Stimulated activated CD8-positive, alpha-beta memory T cell treated with anti-CD3 and anti-CD28 coated beads, Interleukin-15, amount 100 ng/mL, for 4 hours (primary cell): ENCODE measurements at regions not wholly inside any gene's neighbourhood (a gene's known extent, or its start where the extent isn't known, plus 50 kb on each side); places are given as distances from the start of the nearest gene placed in this dataset.

Experiments used
- DNase-seq, 2 donors: peaks; one replicate each; pipeline ENCODE4 v3.0.0-alpha.2; 2020; ENCODE audit warnings: low read depth in 2 of 2

DNA sequence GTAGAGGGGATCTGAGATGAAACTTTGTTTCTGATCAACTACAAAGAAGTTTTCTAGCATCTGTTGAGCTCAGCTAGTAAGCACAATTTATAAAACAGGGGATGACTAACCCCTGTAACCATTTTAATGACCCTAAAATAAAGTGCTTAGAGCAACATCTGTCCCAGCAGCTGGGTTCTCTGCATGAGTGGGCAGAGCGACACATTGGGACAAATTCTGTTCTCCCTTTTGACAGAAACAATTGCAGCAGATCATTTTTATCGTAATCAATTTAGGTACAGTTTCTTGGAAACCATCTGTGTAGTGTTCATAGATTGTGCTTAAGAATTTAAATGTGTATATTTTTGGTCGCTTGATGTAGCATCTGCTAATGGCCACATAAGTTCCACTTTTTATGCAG lies 678.0 kb downstream of the RNF144A start:
- no peak for DNase-seq

DNA sequence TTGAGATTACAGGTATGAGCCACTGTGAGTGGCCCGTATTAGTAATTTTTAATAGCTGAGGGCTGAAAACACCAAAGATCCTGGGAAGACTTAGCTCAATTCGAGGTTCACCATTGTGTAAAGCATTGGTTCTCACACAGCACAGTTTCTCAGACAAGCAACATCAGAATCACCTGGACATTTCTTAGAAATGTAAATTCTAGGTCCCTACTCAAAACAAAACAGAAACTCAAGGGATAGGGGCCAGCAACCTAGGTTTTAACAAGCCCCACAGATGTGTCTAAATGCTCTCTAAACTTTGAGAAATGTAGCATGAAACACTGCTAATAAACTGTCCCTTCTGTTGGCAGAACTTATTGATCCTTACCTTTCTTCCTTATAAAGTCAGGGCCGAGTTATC lies 681.2 kb downstream of the RNF144A start:
- no peak for DNase-seq

DNA sequence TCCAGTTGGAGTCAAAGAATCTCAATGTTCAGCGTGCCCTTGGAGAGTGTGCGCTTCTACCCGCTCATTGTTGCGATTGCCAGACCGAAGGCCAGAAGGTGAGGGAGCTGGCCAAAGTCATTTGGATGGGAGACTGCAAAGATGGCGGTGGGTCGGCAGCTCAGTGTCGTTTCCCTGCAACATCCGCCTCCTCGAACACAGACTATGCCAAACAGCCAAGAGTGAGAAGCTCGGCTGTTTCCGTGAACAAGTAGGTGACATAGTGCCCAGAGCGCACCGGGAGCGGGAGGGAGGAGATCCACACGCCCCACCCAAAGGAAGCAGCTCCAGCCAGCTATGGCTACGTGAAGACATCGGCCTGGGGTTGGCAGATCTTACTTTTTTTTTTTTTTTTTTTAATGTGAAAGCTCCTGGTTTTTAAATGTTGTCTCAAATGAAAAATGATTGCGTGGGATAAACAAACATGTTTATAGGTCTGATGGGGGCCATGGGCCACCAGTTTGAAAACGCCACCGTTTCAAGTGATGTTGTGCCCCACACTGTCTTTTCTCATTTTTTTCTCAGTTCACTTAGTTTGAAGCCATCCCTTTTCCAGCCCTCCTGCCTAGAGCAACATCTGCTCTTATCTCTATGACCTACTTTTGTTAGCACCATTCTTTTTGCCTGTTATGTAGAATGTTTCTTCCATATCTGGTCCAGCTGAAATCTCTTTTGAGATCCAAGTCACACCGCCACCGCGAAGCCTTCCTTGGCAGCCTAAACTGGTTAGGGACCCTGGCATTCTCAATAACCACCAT lies 682.4 kb downstream of the RNF144A start:
- DNase-seq, result no peak

DNA sequence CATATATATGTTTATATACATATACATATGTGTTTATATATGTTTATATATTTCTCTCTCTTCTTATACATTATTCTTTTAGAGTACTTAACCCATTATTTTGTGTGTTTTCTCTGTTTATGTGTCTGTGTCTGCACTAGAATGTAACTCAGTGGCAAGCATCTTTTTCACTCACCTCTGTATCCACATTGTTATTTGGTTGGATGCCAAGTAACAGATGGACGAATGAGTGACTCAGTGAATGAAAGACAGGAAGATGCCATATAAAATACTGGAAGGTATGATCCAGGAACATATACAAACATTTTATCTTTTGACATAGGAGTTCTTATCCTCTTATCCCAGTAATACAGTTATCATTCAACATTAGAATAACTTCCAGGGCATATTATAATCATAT lies 684.8 kb downstream of the RNF144A start:
- DNase-seq, result no peak

DNA sequence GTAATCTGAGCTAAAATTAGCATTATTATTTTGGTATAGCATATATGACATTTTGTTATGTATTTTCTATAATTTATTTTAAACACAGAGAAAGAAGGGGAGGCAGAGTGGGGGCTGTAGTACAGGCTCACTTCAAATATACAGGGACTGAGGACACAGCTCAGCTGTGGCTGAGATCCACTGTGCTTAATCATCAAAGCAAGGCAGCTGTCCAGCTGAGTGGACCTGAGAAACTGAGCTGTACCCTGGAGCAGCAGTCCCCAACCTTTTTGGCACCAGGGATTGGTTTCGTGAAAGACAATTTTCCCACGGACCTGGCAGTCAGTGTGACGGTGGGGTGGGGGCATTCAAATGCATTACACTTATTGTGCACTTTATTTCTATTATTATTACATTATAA lies 687.2 kb downstream of the RNF144A start:
- DNase-seq, result no peak

DNA sequence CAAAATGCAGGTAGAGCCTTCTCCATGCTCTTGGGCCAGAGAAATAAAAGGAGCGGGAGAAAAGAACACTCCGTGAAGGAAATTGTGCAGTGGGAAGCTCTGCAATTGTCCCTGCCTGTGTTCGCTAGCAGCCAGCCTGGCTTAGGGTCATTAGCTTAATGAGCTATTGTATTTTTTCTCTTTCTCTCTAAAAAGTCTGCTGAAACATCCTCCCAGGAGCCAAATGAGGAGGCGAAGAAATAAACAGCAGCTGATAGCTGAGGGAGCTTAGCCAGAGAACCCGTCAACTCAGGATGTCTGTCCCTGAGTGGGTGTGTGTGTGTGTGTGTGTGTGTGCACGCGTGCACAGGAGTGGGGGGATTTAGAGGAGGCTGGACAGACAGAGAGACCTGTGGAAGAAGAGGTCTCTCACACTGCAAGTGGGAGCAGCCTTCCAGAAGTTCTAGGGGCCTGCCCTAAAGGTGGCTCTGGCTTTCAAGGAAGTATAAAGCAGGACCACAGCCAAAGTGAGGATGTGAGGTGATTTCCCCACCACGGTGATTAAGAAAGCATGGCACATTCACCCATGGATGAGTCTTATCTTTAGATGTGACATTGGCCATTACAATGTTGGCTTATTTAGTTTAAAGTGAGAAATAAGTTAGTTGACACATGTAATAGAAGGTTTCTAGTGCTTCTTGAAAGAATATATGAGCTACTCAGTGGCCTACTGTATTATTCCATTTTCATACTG lies 690.4 kb downstream of the RNF144A start:
- no peak for DNase-seq

DNA sequence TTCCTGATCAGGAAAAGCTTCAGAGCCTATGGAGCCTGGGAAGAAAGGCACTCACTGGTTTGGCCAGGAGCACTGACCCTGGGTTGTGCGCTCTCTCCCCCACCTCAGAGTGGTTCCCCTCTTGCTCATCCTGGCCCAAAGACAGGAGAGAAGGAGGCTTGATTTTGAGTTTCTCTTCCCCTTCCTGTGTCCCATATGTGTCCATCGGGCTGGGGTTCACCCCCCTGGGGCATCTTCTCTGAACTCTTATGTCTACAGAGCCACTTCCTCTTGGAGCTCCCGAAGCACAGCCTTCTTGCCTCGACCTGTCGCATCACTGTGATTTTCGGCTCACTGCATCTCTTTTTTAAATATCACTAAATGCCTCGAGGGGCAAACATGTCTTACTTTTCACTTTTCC lies 692.3 kb downstream of the RNF144A start:
- no peak for DNase-seq

DNA sequence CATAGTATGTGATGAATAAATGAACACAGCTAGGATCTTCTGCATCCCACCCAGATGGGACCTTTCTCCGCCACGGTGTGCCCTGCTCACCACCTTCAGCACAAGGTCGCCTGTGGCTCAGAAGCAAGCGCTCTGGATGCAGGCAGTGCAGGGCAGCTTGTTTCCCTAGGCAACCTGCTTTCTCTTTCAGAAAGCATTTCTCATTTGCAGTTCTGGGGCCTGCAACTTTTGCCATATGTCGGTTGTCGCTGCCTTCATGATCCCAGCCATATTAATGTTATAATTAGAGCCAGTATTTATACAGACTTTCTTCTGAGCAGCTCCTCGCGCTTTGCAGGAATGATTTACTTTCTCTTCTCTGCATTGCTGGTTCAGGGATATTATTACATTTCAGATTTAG lies 692.8 kb downstream of the RNF144A start:
- DNase-seq, result no peak

DNA sequence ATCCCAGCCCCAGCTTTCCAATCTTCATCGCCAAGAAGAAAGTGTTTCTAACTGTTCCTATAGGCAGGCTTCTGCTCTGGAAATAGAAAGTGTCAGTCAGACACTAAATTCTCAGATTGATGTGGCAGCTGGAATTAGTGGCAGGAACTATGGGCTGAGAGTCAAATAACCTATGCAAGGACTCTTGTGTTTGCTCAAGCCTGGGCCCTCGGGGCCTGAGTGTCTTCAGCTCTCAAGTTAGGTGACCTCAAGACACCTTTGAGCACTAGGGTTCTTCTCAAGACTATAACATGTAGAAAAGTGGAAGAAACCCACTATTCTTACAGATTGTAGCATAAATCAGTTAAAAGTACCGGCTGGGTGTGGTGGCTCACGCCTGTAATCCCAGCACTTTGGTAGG lies 694.5 kb downstream of the RNF144A start:
- DNase-seq, result no peak

DNA sequence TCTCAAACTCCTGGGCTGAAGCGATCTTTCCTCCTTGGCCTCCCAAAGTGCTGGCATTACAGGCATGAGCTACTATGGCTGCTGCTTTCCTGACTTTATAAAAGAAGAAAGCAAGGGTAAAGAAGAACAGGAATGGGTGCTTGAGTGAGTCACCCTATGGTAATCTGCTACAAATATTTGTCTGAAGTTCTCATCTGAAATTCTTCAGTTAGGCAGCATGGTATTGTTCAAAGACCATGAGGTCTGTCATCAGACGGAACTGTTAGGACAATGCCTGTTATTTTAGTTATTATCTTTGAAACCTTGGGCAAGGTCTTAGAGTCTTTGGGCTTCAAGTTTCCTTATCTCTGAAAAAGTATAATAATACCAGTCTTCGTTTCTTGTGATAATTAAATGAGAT lies 695.8 kb downstream of the RNF144A start:
- no peak for DNase-seq

DNA sequence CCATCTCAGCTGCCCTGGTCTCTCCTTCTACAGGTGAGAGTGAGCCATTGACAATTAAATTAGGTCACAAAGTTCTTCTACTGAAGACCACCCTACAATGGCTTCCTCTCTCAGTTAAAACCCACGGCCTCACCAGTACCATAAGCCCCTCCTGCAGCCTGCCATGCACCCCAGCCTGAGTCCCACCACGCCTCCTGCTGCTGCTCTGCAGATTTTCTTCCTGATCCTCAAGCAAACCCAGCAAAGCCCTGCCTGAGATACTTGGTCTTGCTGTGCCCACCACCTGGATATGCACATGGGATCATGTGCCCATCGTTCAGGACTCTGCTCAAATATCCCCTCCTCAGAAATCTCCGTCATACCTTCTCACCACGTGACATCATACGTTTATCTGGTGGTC lies 696.6 kb downstream of the RNF144A start:
- no peak for DNase-seq

DNA sequence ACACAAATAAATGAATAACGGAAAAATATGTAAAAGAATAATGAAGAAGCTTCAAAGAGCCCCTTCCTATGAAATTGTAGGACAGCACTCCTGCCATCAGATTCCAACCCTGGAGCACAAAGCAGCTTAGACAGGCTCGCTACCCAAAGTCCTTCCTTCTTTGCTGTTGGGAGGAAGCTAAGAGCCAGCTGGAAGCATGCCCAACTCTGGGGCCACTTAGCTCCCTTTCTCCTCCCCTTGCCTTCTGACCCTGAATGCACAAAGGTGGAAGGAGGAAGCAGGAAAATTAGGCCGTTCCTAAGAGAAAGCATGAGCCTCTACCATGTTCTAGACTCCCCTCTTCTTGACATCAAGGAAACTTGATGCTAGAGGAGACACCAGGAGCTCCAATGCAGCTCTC lies 700.8 kb downstream of the RNF144A start:
- DNase-seq, result no peak

DNA sequence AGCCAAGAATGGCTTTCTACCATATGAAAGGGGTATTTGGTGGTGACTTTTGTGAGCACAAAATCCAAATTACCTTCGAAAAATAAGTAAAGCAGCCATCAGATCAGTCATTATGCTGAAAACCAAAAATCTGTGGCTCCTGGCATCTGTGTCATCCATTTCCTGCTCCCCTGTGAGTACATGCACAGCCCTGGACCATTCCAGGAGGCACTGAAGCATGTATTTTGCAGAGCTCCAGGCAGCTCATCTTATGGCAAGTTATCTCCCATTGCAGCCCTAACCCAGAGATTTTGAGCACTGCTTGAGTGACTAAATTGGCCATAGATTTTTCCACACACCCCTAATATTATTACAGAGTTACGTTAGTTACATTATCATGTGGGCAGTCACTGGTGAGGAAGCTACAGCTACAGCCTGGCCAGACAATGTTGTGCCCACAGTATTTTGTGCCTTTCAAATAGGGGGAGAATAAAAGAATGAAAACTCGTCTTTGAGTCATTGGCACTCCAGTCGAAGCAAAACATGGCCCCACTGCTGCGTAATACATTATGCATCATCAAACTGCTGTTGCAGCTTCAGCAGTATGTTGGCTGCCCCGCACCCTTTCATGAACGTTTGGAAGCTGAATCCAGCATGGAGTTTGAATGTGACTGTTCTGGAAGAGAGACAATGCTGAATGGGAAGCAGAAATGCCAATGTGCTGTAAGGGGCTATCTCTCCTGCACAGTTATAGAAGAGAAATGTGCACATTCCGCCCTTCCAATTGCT lies 702.2 kb downstream of the RNF144A start:
- DNase-seq, result no peak

DNA sequence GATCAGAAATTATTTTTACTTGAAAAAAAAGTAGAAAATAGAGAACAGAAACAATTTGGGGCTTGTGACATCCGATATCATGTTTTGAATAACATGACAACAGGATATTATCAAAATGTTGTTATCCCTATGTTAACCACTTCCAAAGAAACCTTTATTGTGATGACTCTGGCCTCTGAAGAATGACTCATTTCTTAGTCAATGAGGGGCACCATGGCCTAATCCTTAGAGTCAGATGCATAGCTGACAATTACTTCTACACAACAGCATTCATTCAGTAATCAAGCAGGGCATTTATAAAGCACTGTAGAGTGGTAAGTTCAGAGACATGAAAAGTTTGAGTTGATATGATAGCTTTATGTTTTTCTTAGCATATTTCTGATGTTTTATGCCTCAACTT lies 703.0 kb downstream of the RNF144A start:
- no peak for DNase-seq

DNA sequence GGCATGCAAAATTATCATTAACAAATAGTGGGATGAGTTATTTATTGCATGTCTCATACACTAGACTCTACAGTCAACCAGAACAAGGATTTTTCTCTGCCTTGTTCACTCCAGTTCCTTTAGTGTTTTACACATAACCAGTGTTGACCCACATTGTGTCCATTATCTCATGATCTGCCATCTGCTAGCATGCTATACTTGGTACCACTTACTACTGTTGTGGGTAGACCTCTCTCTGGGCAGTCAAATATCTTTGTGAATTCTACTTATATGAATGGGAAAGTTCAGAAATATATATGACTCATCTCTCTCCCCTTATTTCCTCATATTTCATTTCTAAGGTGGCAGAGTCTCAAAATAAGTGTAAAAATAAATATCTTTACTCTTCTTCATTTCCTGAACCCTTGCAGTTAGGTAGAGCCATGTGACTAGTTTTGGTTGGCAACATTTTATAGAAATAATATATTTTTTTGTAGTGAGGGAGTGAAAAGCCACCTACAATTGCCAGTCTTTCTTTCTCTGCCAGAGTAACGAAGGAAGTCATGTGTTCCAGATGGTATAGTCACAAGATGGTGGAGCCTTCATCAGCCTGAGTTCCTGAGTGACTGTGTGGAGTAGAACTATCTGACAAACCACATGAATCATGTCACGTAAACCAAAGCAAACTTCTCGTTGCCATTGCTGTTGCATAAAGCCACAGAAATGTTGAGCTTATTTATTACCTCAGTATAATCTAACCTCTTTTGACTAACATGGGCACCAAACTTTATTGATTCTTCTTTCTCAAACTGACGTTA lies 704.0 kb downstream of the RNF144A start:
- DNase-seq, result no peak

DNA sequence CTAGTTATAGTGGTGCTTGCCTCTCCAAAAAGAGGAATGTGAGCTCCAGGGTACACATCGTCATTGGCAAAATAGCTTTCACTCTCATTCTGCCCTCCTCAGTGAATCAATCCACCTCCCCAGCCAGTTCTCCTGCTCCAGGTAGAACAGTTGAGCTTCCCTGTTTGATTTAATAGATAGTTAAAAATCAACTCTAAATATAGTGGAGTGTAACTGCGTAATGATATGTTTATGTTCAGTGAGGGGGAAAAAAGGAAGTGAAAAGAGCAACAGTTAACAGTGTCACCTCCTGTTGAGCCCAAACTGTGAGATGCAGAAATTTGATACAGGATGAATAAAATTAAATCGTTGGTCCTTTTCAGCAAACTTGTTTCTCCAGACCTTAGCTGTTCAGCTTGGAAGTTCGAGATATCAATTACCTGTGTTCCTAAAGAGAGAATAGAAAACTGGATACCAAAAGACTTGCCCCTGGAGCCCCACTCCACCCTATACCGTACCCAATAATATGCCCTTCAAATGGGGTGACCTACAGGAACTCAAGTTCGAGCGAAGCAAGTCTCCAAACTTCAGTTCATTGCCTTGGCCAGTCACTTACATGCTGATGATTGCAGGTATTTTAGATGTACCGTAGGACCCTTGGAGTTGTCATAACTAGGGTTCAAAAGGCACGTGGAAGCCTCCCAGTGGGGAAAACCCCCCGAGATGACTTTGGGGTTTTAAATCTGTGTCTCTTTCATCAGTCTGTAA lies 708.4 kb downstream of the RNF144A start:
- DNase-seq, result no peak

DNA sequence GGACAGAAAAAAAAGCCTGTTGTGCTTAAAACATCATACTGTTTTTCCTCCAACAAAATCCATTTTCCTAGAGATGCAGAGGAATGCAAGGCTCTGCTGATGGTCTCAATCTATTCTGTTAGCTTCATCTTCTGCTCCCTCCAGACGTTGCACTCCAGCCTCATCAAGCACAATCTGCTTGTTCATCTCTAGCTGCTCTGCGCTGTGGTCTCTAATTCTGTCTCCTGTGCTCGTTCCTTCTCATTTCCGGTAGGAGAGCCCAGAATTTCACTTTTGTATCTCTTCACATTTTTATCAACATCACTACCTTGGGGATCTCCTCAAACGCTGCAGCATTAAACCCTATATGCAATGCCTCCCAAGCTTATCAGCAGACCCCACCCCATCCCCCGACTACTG lies 708.9 kb downstream of the RNF144A start:
- no peak for DNase-seq

DNA sequence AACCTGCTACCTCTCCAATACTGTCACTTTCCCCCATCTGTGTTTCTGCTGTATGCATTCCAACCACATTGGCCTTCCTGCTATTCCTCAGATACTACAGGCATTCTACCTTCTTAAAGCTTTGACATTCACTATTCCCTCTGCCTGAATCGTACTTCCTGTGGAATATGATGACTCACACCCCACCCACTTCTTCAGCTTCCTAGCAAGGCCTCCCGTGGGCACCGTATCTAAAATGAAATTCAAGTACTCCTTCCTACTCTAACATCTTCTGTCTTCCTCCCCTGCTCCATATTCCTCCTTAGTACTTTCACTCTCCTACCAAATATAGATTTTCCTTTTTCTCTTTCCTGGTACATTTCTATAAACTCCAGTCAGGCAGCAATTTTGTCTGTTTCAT lies 710.4 kb downstream of the RNF144A start:
- no peak for DNase-seq

DNA sequence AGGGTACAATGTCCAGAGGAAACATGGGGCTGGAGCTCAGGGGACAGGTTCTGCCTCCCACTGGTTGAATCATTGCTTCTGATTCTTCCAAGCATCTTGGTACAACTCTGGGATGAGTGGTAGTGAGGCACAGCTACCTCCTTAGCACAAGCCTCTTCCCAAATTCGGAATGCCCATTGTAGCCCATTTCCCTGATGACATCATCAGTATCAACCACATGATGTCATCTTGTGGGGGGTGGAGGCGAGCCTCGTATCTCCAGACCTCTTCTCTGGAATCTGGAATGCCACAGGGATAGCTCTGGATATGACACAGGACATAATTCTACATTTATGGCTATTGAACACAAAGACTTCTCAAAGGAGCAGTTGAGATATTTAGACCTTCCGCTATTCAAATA lies 715.2 kb downstream of the RNF144A start:
- no peak for DNase-seq

DNA sequence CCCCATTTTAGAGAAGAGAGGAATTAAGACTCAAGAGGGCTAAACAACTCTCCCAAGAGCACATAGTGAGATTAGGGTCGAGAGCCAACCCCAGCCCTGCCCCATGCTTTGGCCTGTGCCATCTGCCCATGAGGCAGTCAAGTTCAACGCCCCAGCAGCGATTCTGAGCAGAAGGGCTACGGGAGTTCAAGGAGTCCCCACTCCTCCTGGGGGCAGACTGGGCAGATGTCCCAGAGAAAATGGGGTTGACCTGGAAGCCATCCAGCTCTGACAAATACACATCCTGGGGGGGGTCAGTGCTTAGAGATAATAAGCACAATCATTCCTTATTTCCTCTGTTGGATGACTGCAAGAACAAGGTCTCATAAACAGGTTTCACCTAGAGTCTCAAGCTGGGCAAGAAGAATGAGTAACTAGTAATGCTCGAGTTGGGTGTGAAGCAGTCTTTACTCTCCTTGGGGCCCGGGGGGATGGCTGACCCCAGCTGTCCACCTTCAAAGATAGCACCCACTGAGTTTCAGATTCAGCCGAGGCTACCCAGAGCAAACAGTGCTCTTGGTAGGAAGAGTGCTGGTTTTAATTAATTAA lies 716.4 kb downstream of the RNF144A start:
- no peak for DNase-seq

DNA sequence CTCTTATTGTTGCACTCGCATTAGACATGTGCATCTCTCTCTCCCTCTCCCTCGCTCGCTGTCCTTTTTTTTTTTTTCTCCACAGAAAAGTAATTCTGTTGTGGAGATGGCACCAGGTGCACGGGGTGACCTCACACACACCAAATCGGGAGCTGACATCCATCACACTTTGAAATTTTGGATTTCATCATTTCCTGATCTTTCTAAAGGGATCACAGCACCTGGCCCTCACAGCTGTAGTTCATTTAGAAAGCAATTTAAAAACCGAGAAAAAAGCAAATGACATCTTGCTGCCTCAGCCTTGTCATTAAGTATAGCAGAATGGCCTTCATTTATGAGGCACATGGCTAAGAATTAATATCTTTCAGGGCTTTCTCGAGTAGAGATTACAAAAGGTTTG lies 717.2 kb downstream of the RNF144A start:
- no peak for DNase-seq
